ENCODE measurements at regions not wholly inside any gene's neighbourhood (a gene's known extent, or its start where the extent isn't known, plus 50 kb on each side); places are given as distances from the start of the nearest gene placed in this dataset.

DNA sequence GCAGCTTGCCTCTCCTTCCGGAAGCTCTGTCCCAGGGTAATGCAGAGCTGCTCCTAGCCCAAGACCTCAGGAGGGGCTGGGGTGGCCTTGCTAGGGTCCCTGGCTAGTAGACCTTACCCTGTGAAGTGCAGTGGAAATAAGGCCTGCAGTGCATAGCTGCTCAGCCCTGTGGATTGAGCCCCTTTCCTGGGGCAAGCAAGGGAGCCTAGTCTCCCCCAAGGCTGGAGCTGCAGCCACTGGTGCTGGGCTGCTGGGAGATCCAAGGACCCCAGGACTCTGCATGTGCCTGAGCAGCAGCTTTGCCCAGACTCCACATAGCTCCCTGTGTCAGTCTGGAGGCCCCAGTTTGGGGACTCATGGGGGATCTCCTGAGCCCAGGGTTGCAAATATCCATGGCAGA is 57.9 kb downstream of the FANCF start:
- H3K4me1 ChIP-seq (replicated peaks in 1 of 2; ENCODE audit: control insufficient read depth in 2 of 2, insufficient read depth in 2 of 2, low read length in 2 of 2): no peaks in the 10 kb centered on the region
- H2AFZ ChIP-seq (ENCODE audit: low read depth, low read length): no peak overlapping the region
- WGBS (ENCODE audit: insufficient coverage, low coverage, missing lambda C conversion rate): 0% methylated on average over 1 of the region's 1 CpG
- FAIRE-seq: no peak
- in situ Hi-C loops (cut with MboI): no loop called here
- H3K27me3 ChIP-seq (ENCODE audit: control insufficient read depth in 2 of 2, insufficient read depth in 2 of 2, low read length in 2 of 2): no peaks in the 10 kb centered on the region
- ATAC-seq: no peak
- CTCF ChIA-PET (ENCODE audit: low intra/inter-chr PET ratio): no interaction called here
- no peaks in the 10 kb centered on the region for H3K9me1 ChIP-seq (ENCODE audit: control insufficient read depth, insufficient read depth, low read length)
- H3K4me3 ChIP-seq: no peak overlapping the region
- no peaks in the 10 kb centered on the region for H3K9me3 ChIP-seq (replicated peaks; ENCODE audit: control insufficient read depth, insufficient read depth, low read depth, low read length)
- no peaks in the 10 kb centered on the region for H3K36me3 ChIP-seq (ENCODE audit: control insufficient read depth, insufficient read depth, low read length)
- H3K4me2 ChIP-seq (ENCODE audit: insufficient read depth, low read length): no peak overlapping the region
- intact Hi-C loops (cut with micrococcal nuclease): no loop called here
- no peaks in the 10 kb centered on the region for H4K20me1 ChIP-seq (replicated peaks; ENCODE audit: control insufficient read depth, insufficient read depth, low read length)
- H3K79me2 ChIP-seq (ENCODE audit: control insufficient read depth, insufficient read depth, low read length): no peaks in the 10 kb centered on the region
- no peak overlapping the region for H3K9ac ChIP-seq (ENCODE audit: insufficient read depth in 1 of 2, low read depth in 2 of 2, low read length in 2 of 2)
- H3K27ac ChIP-seq (ENCODE audit: extremely low read depth, low read depth, low read length): no peak overlapping the region
- no peak for TF ChIP-seq ETV5 (CRISPR knock-in tag; IDR thresholded peaks at IDR 0.05; ENCODE audit: low read depth)
- TF ChIP-seq ZNF175 (CRISPR knock-in tag; IDR thresholded peaks at IDR 0.05; ENCODE audit: low read depth): no peak
- no peak for TF ChIP-seq U2AF2 (optimal IDR thresholded peaks at IDR 0.05; ENCODE audit: low read depth, low read length)
- TF ChIP-seq GABPB2 (CRISPR knock-in tag; conservative IDR thresholded peaks at IDR 0.05): no peak
- no peak for TF ChIP-seq ZNF121 (CRISPR knock-in tag; conservative IDR thresholded peaks at IDR 0.05)
- no peak for TF ChIP-seq CREBBP (IDR thresholded peaks at IDR 0.05; ENCODE audit: low read depth, low read length)
- no peak for TF ChIP-seq NR4A1 (CRISPR knock-in tag; IDR thresholded peaks at IDR 0.05)
- TF ChIP-seq NR4A1 (tag; IDR thresholded peaks at IDR 0.05): no peak
- no peak for TF ChIP-seq NBN (IDR thresholded peaks at IDR 0.05; ENCODE audit: low read depth)
- no peak for TF ChIP-seq PPARD (CRISPR knock-in tag; IDR thresholded peaks at IDR 0.05)
- no peak for TF ChIP-seq RAD21 (CRISPR knock-in tag; conservative IDR thresholded peaks at IDR 0.05 in 1 of 2, IDR thresholded peaks at IDR 0.05 in 1 of 2)
- TF ChIP-seq LARP7 (IDR thresholded peaks at IDR 0.05): no peak
- TF ChIP-seq, protein P1, sequence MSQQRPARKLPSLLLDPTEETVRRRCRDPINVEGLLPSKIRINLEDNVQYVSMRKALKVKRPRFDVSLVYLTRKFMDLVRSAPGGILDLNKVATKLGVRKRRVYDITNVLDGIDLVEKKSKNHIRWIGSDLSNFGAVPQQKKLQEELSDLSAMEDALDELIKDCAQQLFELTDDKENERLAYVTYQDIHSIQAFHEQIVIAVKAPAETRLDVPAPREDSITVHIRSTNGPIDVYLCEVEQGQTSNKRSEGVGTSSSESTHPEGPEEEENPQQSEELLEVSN (IDR thresholded peaks at IDR 0.05; ENCODE audit: borderline replicate concordance in 1 of 2, extremely low read depth in 1 of 2, insufficient read depth in 1 of 2, insufficient read length in 1 of 2, low read depth in 1 of 2, low read length in 1 of 2, poor library complexity in 1 of 2, severe bottlenecking in 1 of 2): no peak
- BruUV-seq (replicated peaks): no TSS peak
- DNase-seq (ENCODE audit: extremely low read depth in 1 of 4, low spot score in 3 of 4): no peak
- POLR2A ChIA-PET: no interaction called here
